B cell (primary cell): ENCODE measurements at regions not wholly inside any gene's neighbourhood (a gene's known extent, or its start where the extent isn't known, plus 50 kb on each side); places are given as distances from the start of the nearest gene placed in this dataset.

Source experiments
- ATAC-seq: fragments of 200-7000 bp; cut with Tn5 transposase; one replicate; pipeline ENCODE4 v1.10.0; 2021; ENCODE audit warnings: low read depth, mild to moderate bottlenecking, moderate number of reproducible peaks, moderate library complexity
- CTCF ChIA-PET: fragments of 350-600 bp; sonication (Branson Sonifier 250); formaldehyde crosslinking; loops from one replicate; lab custom pipeline; 2021; ENCODE audit warnings: antibody characterized with exemption, inconsistent platforms; lab: Charles Lee
- POLR2A ChIA-PET: fragments of 350-600 bp; sonication (Branson Sonifier 250); formaldehyde crosslinking; loops from one replicate; lab custom pipeline; 2021; ENCODE audit warnings: antibody characterized with exemption; lab: Charles Lee
- DNase-seq: peaks from one replicate; pipeline ENCODE4 v3.0.0; 2013
- H2AFZ ChIP-seq: 2 replicates; pipeline ENCODE4 v1.6.1; 2012; ENCODE audit warnings: mild to moderate bottlenecking, low read depth, low read length; ENCODE audit not compliant: insufficient read depth, poor library complexity, severe bottlenecking
- H3K27ac ChIP-seq, 2 donors: 1 replicate in 1 of 2; 2 replicates in 1 of 2; pipeline ENCODE4 v1.5.1; 2012 to 2013; ENCODE audit warnings: low read length in 2 of 2, mild to moderate bottlenecking in 2 of 2, moderate library complexity in 1 of 2
- H3K27me3 ChIP-seq, 4 experiments: fragments of 200-600 bp in 1 of 4; sonication (generic) in 1 of 4; replicated peaks in 1 of 4; 1 replicate in 2 of 4; 2 replicates in 2 of 4; pipeline versions ENCODE4 v1.6.1 to v1.7.0; 2013 to 2016; ENCODE audit warnings: low read length in 3 of 4, mild to moderate bottlenecking in 2 of 4, mixed read lengths in 1 of 4, moderate library complexity in 1 of 4; ENCODE audit not compliant: insufficient read depth in 4 of 4, control insufficient read depth in 3 of 4; ENCODE audit errors: control extremely low read depth in 1 of 4
- H3K36me3 ChIP-seq, 2 experiments: replicated peaks in 1 of 2; 1 replicate in 1 of 2; 2 replicates in 1 of 2; pipeline versions ENCODE4 v1.6.1 to v1.7.1; 2013; ENCODE audit warnings: low read length in 1 of 2; ENCODE audit not compliant: insufficient read depth in 2 of 2, control insufficient read depth in 1 of 2; ENCODE audit errors: control extremely low read depth in 1 of 2, extremely low read depth in 1 of 2
- H3K4me1 ChIP-seq, 2 donors: fragments of 200-600 bp in 1 of 2; sonication (generic) in 1 of 2; 1 replicate in 1 of 2; 2 replicates in 1 of 2; pipeline versions ENCODE4 v1.5.1 to v1.6.1; 2013 to 2017; ENCODE audit warnings: low read length in 2 of 2; ENCODE audit not compliant: control insufficient read depth in 2 of 2, insufficient read depth in 2 of 2
- H3K4me2 ChIP-seq: replicated peaks from 2 replicates; pipeline ENCODE3; 2012; ENCODE audit warnings: mild to moderate bottlenecking, low read depth, low read length; ENCODE audit not compliant: poor library complexity, severe bottlenecking
- H3K4me3 ChIP-seq, 5 experiments: fragments of 200-600 bp in 1 of 5; sonication (generic) in 1 of 5; 1 replicate in 3 of 5; 2 replicates in 2 of 5; pipeline versions ENCODE4 v1.5.1 to v1.7.0; 2011 to 2016; ENCODE audit warnings: low read length in 4 of 5, mild to moderate bottlenecking in 4 of 5, low read depth in 2 of 5, control low read depth in 1 of 5, moderate library complexity in 1 of 5; ENCODE audit not compliant: insufficient read depth in 1 of 5; ENCODE audit errors: control extremely low read depth in 1 of 5, extremely low read depth in 1 of 5
- H3K79me2 ChIP-seq: fragments of 200-600 bp; sonication (generic); one replicate; pipeline ENCODE4 v1.6.0; 2016; ENCODE audit warnings: low read length; ENCODE audit not compliant: control insufficient read depth, insufficient read depth
- H3K9ac ChIP-seq: fragments of 200-600 bp; sonication (generic); 2 replicates; pipeline ENCODE4 v1.6.1; 2017; ENCODE audit warnings: mild to moderate bottlenecking, low read length, moderate library complexity
- H3K9me3 ChIP-seq, 3 donors: one replicate each; pipeline versions ENCODE4 v1.6.1 to v1.7.1; 2013; ENCODE audit warnings: low read length in 2 of 3; ENCODE audit not compliant: control insufficient read depth in 2 of 3, insufficient read depth in 1 of 3; ENCODE audit errors: control extremely low read depth in 1 of 3
- H4K20me1 ChIP-seq: 2 replicates; pipeline ENCODE4 v1.6.0; 2012; ENCODE audit warnings: mild to moderate bottlenecking, low read length; ENCODE audit not compliant: insufficient read depth, control insufficient read depth, poor library complexity, severe bottlenecking
- H3K27ac Mint-ChIP-seq: one replicate; pipeline ENCODE4 v1.8.0; 2021; ENCODE audit warnings: mixed read lengths
- H3K27me3 Mint-ChIP-seq: one replicate; pipeline ENCODE4 v1.8.0; 2021; ENCODE audit warnings: mixed read lengths
- H3K4me1 Mint-ChIP-seq: one replicate; pipeline ENCODE4 v1.8.0; 2021; ENCODE audit warnings: mixed read lengths
- H3K4me3 Mint-ChIP-seq: one replicate; pipeline ENCODE4 v1.8.0; 2021; ENCODE audit warnings: mixed read lengths
- H3K9me3 Mint-ChIP-seq: one replicate; pipeline ENCODE4 v1.8.0; 2022; ENCODE audit warnings: mixed read lengths; ENCODE audit not compliant: insufficient read depth
- EZH2 ChIP-seq: IDR thresholded peaks from 2 replicates; pipeline ENCODE4 v1.6.1; 2012; ENCODE audit warnings: borderline replicate concordance, low read depth, mild to moderate bottlenecking, moderate library complexity, low read length; ENCODE audit not compliant: insufficient read depth, poor library complexity, severe bottlenecking
- intact Hi-C: fragments of 100-400 bp; cut with micrococcal nuclease; formaldehyde crosslinking; loops from one replicate; pipeline ENCODE4 v1.10.0; 2022
- TF ChIP-seq, protein P1 (sequence below): fragments of 200-600 bp; IDR thresholded peaks from one replicate; pipeline ENCODE4 v1.8.0; 2022; ENCODE audit warnings: antibody characterized with exemption, mild to moderate bottlenecking

DNA sequence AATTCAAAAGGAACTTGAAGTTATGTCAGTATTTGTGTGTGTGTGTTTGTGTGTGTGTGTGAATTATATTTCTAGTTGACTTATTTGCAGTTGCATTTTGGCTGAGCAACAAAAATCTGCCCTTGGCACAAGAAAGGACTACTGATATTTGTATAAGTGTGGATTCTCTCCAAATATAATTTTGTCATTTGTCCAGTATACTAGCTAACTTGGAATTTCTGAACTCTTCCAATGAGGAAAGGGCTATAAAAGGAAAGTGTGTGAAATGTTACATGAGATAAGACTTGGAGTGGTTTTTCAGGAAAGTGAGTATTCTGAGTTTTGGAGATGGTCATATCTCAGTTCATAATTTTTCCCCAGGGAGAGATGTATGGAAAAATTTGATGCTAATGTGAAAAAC, 1384.1 kb upstream of the B3GALT2 start:
- Histone ChIP-seq H3K27me3 (no peaks in the 10 kb centered on the region), H3K36me3 (no peaks in the 10 kb centered on the region), H3K4me3 (no peak overlapping the region), H3K27ac (no peak overlapping the region), H3K9me3 (no peaks in the 10 kb centered on the region), H2AFZ (no peak overlapping the region), H4K20me1 (no peaks in the 10 kb centered on the region), H3K4me2 (no peak overlapping the region), H3K79me2 (no peaks in the 10 kb centered on the region), H3K4me1 (no peaks in the 10 kb centered on the region), H3K9ac (no peak overlapping the region)
- no peaks in the 10 kb centered on the region for H3K27me3 Mint-ChIP-seq
- intact Hi-C loops: no loop called here
- ChIA-PET CTCF (no interaction called here), POLR2A (no interaction called here)
- no peaks in the 10 kb centered on the region for H3K4me1 Mint-ChIP-seq
- no peak for DNase-seq
- no peak overlapping the region for H3K4me3 Mint-ChIP-seq
- TF ChIP-seq, protein P1, sequence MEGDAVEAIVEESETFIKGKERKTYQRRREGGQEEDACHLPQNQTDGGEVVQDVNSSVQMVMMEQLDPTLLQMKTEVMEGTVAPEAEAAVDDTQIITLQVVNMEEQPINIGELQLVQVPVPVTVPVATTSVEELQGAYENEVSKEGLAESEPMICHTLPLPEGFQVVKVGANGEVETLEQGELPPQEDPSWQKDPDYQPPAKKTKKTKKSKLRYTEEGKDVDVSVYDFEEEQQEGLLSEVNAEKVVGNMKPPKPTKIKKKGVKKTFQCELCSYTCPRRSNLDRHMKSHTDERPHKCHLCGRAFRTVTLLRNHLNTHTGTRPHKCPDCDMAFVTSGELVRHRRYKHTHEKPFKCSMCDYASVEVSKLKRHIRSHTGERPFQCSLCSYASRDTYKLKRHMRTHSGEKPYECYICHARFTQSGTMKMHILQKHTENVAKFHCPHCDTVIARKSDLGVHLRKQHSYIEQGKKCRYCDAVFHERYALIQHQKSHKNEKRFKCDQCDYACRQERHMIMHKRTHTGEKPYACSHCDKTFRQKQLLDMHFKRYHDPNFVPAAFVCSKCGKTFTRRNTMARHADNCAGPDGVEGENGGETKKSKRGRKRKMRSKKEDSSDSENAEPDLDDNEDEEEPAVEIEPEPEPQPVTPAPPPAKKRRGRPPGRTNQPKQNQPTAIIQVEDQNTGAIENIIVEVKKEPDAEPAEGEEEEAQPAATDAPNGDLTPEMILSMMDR: no peak
- no peak for TF ChIP-seq EZH2
- ATAC-seq: no peak
- no peak overlapping the region for H3K27ac Mint-ChIP-seq
- H3K9me3 Mint-ChIP-seq: no peaks in the 10 kb centered on the region

GRCh38 chr1:194568610-194569009, 1382.2 kb upstream of the B3GALT2 start:
- no peaks in the 10 kb centered on the region for H3K36me3 ChIP-seq
- H3K27me3 Mint-ChIP-seq: no peaks in the 10 kb centered on the region
- no peak overlapping the region for H3K4me2 ChIP-seq
- H4K20me1 ChIP-seq: no peaks in the 10 kb centered on the region
- POLR2A ChIA-PET: no interaction called here
- no peaks in the 10 kb centered on the region for H3K4me1 ChIP-seq
- no peaks in the 10 kb centered on the region for H3K79me2 ChIP-seq
- no peaks in the 10 kb centered on the region for H3K27me3 ChIP-seq
- ATAC-seq: no peak
- no peaks in the 10 kb centered on the region for H3K4me1 Mint-ChIP-seq
- no peak for DNase-seq
- TF ChIP-seq, protein P1: no peak
- TF ChIP-seq EZH2: no peak
- H3K27ac Mint-ChIP-seq: no peak overlapping the region
- H3K4me3 ChIP-seq: no peak overlapping the region
- no peak overlapping the region for H3K4me3 Mint-ChIP-seq
- H3K9me3 ChIP-seq: no peaks in the 10 kb centered on the region
- H3K9ac ChIP-seq: no peak overlapping the region
- no peak overlapping the region for H3K27ac ChIP-seq
- H3K9me3 Mint-ChIP-seq: no peaks in the 10 kb centered on the region
- intact Hi-C loops: no loop called here
- no peak overlapping the region for H2AFZ ChIP-seq
- CTCF ChIA-PET: no interaction called here
